Fibroblast of mammary gland (primary cell): ENCODE measurements at regions not wholly inside any gene's neighbourhood (a gene's known extent, or its start where the extent isn't known, plus 50 kb on each side); places are given as distances from the start of the nearest gene placed in this dataset.
A peak's percentile ranks its signal among the peaks of the same experiment; 100 is the strongest.
"Not testable (repeated sequence)": the region's sequence is repeated elsewhere in the genome, so short reads cannot be mapped to it uniquely, and the experiment has no call there.

ENCODE experiments used
- DNase-seq: peaks from one replicate; pipeline ENCODE4 v3.0.0-alpha.2; 2010; ENCODE audit warnings: low read depth
- H3K4me3 ChIP-seq: 2 replicates; pipeline ENCODE4 v1.5.1; 2011; ENCODE audit warnings: low read depth, mild to moderate bottlenecking, low read length, moderate library complexity; ENCODE audit not compliant: control insufficient read depth
- TF ChIP-seq, protein P1 (sequence below): conservative IDR thresholded peaks from 2 replicates; pipeline ENCODE4 v1.5.1; 2011; ENCODE audit warnings: low read depth, low read length, inconsistent platforms; ENCODE audit not compliant: control insufficient read depth, insufficient read depth

GRCh38 chr12:127802271-127802670 lies 464.7 kb upstream of the TMEM132C start:
- no peak overlapping the region for H3K4me3 ChIP-seq
- TF ChIP-seq, protein P1, sequence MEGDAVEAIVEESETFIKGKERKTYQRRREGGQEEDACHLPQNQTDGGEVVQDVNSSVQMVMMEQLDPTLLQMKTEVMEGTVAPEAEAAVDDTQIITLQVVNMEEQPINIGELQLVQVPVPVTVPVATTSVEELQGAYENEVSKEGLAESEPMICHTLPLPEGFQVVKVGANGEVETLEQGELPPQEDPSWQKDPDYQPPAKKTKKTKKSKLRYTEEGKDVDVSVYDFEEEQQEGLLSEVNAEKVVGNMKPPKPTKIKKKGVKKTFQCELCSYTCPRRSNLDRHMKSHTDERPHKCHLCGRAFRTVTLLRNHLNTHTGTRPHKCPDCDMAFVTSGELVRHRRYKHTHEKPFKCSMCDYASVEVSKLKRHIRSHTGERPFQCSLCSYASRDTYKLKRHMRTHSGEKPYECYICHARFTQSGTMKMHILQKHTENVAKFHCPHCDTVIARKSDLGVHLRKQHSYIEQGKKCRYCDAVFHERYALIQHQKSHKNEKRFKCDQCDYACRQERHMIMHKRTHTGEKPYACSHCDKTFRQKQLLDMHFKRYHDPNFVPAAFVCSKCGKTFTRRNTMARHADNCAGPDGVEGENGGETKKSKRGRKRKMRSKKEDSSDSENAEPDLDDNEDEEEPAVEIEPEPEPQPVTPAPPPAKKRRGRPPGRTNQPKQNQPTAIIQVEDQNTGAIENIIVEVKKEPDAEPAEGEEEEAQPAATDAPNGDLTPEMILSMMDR: no peak
- DNase-seq: no peak

DNA sequence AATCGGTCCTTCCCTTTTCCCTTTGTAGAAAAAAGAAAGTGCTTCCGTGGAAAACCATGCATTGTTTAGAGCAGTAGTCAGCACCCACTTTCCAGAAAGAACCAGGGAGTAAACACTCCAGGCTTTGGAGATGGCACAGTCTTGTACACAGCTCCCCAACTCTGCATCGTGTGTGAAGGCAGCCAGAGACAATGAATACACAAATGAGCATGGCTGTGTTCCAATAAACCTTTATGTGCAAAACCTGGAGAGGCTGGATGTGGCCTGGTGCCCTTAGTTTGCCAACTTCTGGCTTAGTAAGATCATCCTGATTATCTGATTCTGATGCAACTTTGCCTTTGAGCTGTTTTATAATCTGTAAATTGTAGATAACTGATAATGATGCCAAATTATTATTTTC lies 463.4 kb upstream of the TMEM132C start:
- TF ChIP-seq, protein P1: no peak
- no peak for DNase-seq
- H3K4me3 ChIP-seq: no peak overlapping the region

GRCh38 chr12:127809275-127809674 lies 457.7 kb upstream of the TMEM132C start:
- H3K4me3 ChIP-seq: no peak overlapping the region
- peak; percentile 83 for DNase-seq
- TF ChIP-seq, protein P1: no peak

DNA sequence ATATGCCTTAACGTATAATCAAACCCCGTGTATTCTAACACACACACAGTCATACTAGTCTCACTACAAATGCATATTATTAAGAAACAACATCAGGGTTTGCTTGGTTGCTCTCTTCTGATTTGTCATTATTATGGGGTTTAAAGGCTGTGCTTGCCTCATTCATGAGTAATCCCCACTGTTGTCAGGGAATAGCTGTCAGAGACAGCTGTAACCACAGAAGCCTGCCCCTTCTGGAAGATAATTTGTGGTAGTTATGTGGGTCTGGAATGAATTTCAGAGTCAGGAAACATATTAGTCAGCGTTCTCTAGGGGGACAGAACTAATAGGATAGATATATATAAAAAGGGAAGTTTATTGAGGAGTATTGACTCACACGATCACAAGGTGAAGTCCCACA lies 456.9 kb upstream of the TMEM132C start:
- TF ChIP-seq, protein P1: no peak
- DNase-seq: peak; percentile 98
- H3K4me3 ChIP-seq: no peak overlapping the region

- not testable (repeated sequence) for DNase-seq, H3K4me3 ChIP-seq
These were observed 456.5 kb upstream of the TMEM132C start for GRCh38 chr12:127810459-127810858.

GRCh38 chr12:127811988-127812387 lies 455.0 kb upstream of the TMEM132C start:
- DNase-seq: peak; percentile 85
- H3K4me3 ChIP-seq: no peak overlapping the region
- TF ChIP-seq, protein P1: no peak

GRCh38 chr12:127813147-127813546 lies 453.8 kb upstream of the TMEM132C start:
- TF ChIP-seq, protein P1: no peak
- H3K4me3 ChIP-seq: no peak overlapping the region
- DNase-seq: no peak
